ENCODE measurements at regions not wholly inside any gene's neighbourhood (a gene's known extent, or its start where the extent isn't known, plus 50 kb on each side); places are given as distances from the start of the nearest gene placed in this dataset.

- DNase-seq (ENCODE audit: low spot score), result no peak
These were observed 151.2 kb downstream of the FGF9 start for GRCh38 chr13:21822029-21822428.

- no peak for DNase-seq (ENCODE audit: low spot score)
These were observed 152.5 kb downstream of the FGF9 start for GRCh38 chr13:21823416-21823815.

GRCh38 chr13:21823949-21824348 lies 153.1 kb downstream of the FGF9 start:
- DNase-seq (ENCODE audit: low spot score), result no peak

GRCh38 chr13:21825186-21825585 lies 154.3 kb downstream of the FGF9 start:
- no peak for DNase-seq (ENCODE audit: low spot score)

GRCh38 chr13:21825801-21826200 lies 154.9 kb downstream of the FGF9 start:
- no peak for DNase-seq (ENCODE audit: low spot score)

- no peak for DNase-seq (ENCODE audit: low spot score)
These were observed 155.5 kb downstream of the FGF9 start for GRCh38 chr13:21826214-21827015.

- DNase-seq (ENCODE audit: low spot score), result no peak
These were observed 160.9 kb downstream of the FGF9 start for GRCh38 chr13:21831654-21832324.

- DNase-seq (ENCODE audit: low spot score), result no peak
These were observed 163.0 kb downstream of the FGF9 start for GRCh38 chr13:21833921-21834320.

- no peak for DNase-seq (ENCODE audit: low spot score)
These were observed 163.6 kb downstream of the FGF9 start for GRCh38 chr13:21834521-21834920.

- no peak for DNase-seq (ENCODE audit: low spot score)
These were observed 166.4 kb downstream of the FGF9 start for GRCh38 chr13:21837288-21837687.

GRCh38 chr13:21837841-21838551 lies 167.1 kb downstream of the FGF9 start:
- DNase-seq (ENCODE audit: low spot score), result no peak

- DNase-seq (ENCODE audit: low spot score), result no peak
These were observed 175.7 kb downstream of the FGF9 start for GRCh38 chr13:21846605-21847004.

- no peak for DNase-seq (ENCODE audit: low spot score)
These were observed 178.4 kb downstream of the FGF9 start for GRCh38 chr13:21849323-21849722.

- no peak for DNase-seq (ENCODE audit: low spot score)
These were observed 179.4 kb downstream of the FGF9 start for GRCh38 chr13:21850013-21851006.

GRCh38 chr13:21852043-21852442 lies 181.2 kb downstream of the FGF9 start:
- no peak for DNase-seq (ENCODE audit: low spot score)

GRCh38 chr13:21853779-21854178 lies 182.9 kb downstream of the FGF9 start:
- no peak for DNase-seq (ENCODE audit: low spot score)

GRCh38 chr13:21868823-21869222 lies 197.9 kb downstream of the FGF9 start:
- DNase-seq (ENCODE audit: low spot score), result no peak

GRCh38 chr13:21871382-21871781 lies 200.5 kb downstream of the FGF9 start:
- peak; percentile 32 for DNase-seq (ENCODE audit: low spot score)

- peak; percentile 2 for DNase-seq (ENCODE audit: low spot score)
These were observed 201.0 kb downstream of the FGF9 start for GRCh38 chr13:21871919-21872318.

GRCh38 chr13:21872795-21873194 lies 201.9 kb downstream of the FGF9 start:
- DNase-seq (ENCODE audit: low spot score), result peak; percentile 29

- DNase-seq (ENCODE audit: low spot score), result no peak
These were observed 204.2 kb downstream of the FGF9 start for GRCh38 chr13:21875116-21875515.

Data from ecto neural progenitor cell (in vitro differentiated cells).